Motor neuron (in vitro differentiated cells): ENCODE measurements at regions not wholly inside any gene's neighbourhood (a gene's known extent, or its start where the extent isn't known, plus 50 kb on each side); places are given as distances from the start of the nearest gene placed in this dataset.

Source experiments
- ATAC-seq, 8 experiments: fragments of 200-7000 bp; cut with Tn5 transposase; replicated peaks in 6 of 8; 2 replicates each; pipeline ENCODE4 v1.8.0; 2021; ENCODE audit warnings: mild to moderate bottlenecking in 8 of 8, moderate library complexity in 8 of 8
- H3K27ac ChIP-seq, 2 donors: fragments of 250-450 bp; sonication (Bioruptor Pico); 2 replicates each; pipeline ENCODE4 v1.9.0; 2021; ENCODE audit warnings: antibody characterized with exemption in 2 of 2, mild to moderate bottlenecking in 2 of 2, moderate library complexity in 1 of 2
- H3K4me1 ChIP-seq, 2 donors: fragments of 250-450 bp; sonication (Bioruptor Pico); replicated peaks in 1 of 2; 2 replicates each; pipeline ENCODE4 v1.6.1; 2021; ENCODE audit warnings: antibody characterized with exemption in 2 of 2, mild to moderate bottlenecking in 2 of 2, moderate library complexity in 1 of 2
- H3K4me3 ChIP-seq, 5 donors: fragments of 250-450 bp; sonication (Bioruptor Pico); 2 replicates each; pipeline ENCODE4 v1.9.0; 2021; ENCODE audit warnings: antibody characterized with exemption in 5 of 5, mild to moderate bottlenecking in 5 of 5, moderate library complexity in 4 of 5
- WGBS, 10 experiments: fragments of 450-650 bp; shearing (Covaris generic); methylation state at CpG; one replicate each; pipeline ENCODE4 v1.0.0; 2022; 5-methylcytosine and 5-hydroxymethylcytosine counted together
- in situ Hi-C, 9 experiments: fragments of 400-800 bp; cut with MboI; loops; one replicate each; pipeline ENCODE4 v1.15.0; 2021; ENCODE audit warnings: low sequenced_read_pairs in 9 of 9, low pct_unique_long_range_greater_than_20kb in 2 of 9; ENCODE audit not compliant: unreplicated experiment in 9 of 9

- H3K4me1 ChIP-seq, result no peaks in the 10 kb centered on the region
- in situ Hi-C loops, result no loop called here
- H3K27ac ChIP-seq, result no peak overlapping the region
- H3K4me3 ChIP-seq, result no peak overlapping the region
- ATAC-seq, result no peak
- 85 to 100% (median 96%) methylated on average over 1 to 9 of the region's 13 CpGs; no CpG with 5 or more reads in 3 of the 10 experiments for WGBS, 10 experiments
These were observed 213.6 kb upstream of the AMIGO2 start for GRCh38 chr12:47293406-47293805.

- ATAC-seq, result no peak
- 53 to 100% (median 82%) methylated on average over 1 to 3 of the region's 3 CpGs for WGBS, 10 experiments
- Histone ChIP-seq H3K4me1 (no peaks in the 10 kb centered on the region), H3K4me3 (no peak overlapping the region), H3K27ac (no peak overlapping the region)
- in situ Hi-C loops, result no loop called here
These were observed 206.9 kb upstream of the AMIGO2 start for GRCh38 chr12:47286676-47287075.
